ENCODE measurements at regions not wholly inside any gene's neighbourhood (a gene's known extent, or its start where the extent isn't known, plus 50 kb on each side); places are given as distances from the start of the nearest gene placed in this dataset.

- peaks cover 5% of the 10 kb centered on the region for H3K36me3 Mint-ChIP-seq (ENCODE audit: low read depth)
- H3K36me3 ChIP-seq (ENCODE audit: control insufficient read depth, insufficient read depth, low read length) = no peaks in the 10 kb centered on the region
- 93 to 100% methylated on average over 2 to 4 of the region's 4 CpGs for WGBS, 2 experiments (ENCODE audit: insufficient coverage in 1 of 2, insufficient read length in 1 of 2)
- H3K4me3 Mint-ChIP-seq = no peak overlapping the region
- no peak overlapping the region for H3K9ac ChIP-seq (ENCODE audit: extremely low read depth, low read length, poor library complexity, severe bottlenecking)
- H3K4me3 ChIP-seq (ENCODE audit: low read length) = peak overlapping the region; percentile 56
- peaks cover 51% of the 10 kb centered on the region for H3K9me3 ChIP-seq (ENCODE audit: control insufficient read depth, low read length)
- H3K9me3 Mint-ChIP-seq = peaks cover 36% of the 10 kb centered on the region
- no peaks in the 10 kb centered on the region for H3K27me3 Mint-ChIP-seq (ENCODE audit: insufficient read depth)
- H3K27me3 ChIP-seq (ENCODE audit: control insufficient read depth, insufficient read depth, low read length, poor library complexity, severe bottlenecking) = no peaks in the 10 kb centered on the region
- H3K4me1 ChIP-seq (ENCODE audit: control insufficient read depth, insufficient read depth, low read length) = peaks cover 6% of the 10 kb centered on the region
- no peak for DNase-seq
- no peak overlapping the region for H3K27ac ChIP-seq (ENCODE audit: low read depth, low read length)
- no peak overlapping the region for H3K27ac Mint-ChIP-seq
- H3K4me1 Mint-ChIP-seq = peaks cover 28% of the 10 kb centered on the region
- TF ChIP-seq CTCF (conservative IDR thresholded peaks at IDR 0.05) = no peak
Measured at GRCh38 chr16:73739049-73739769, 557.4 kb upstream of the PSMD7 start.

GRCh38 chr16:73738266-73738665 is 558.3 kb upstream of the PSMD7 start:
- Mint-ChIP-seq H3K4me1 (peaks cover 26% of the 10 kb centered on the region), H3K27me3 (ENCODE audit: insufficient read depth) (no peaks in the 10 kb centered on the region), H3K27ac (no peak overlapping the region), H3K4me3 (peak overlapping the region; percentile 8), H3K36me3 (ENCODE audit: low read depth) (peaks cover 5% of the 10 kb centered on the region), H3K9me3 (peaks cover 43% of the 10 kb centered on the region)
- Histone ChIP-seq H3K9me3 (ENCODE audit: control insufficient read depth, low read length) (peaks cover 60% of the 10 kb centered on the region), H3K4me1 (ENCODE audit: control insufficient read depth, insufficient read depth, low read length) (peaks cover 6% of the 10 kb centered on the region), H3K27me3 (ENCODE audit: control insufficient read depth, insufficient read depth, low read length, poor library complexity, severe bottlenecking) (no peaks in the 10 kb centered on the region), H3K27ac (ENCODE audit: low read depth, low read length) (no peak overlapping the region), H3K36me3 (ENCODE audit: control insufficient read depth, insufficient read depth, low read length) (no peaks in the 10 kb centered on the region), H3K4me3 (ENCODE audit: low read length) (peak overlapping the region; percentile 26), H3K9ac (ENCODE audit: extremely low read depth, low read length, poor library complexity, severe bottlenecking) (no peak overlapping the region)
- WGBS, 2 experiments (ENCODE audit: insufficient coverage in 1 of 2, insufficient read length in 1 of 2) = 82 to 88% methylated on average over 3 to 4 of the region's 4 CpGs
- DNase-seq = no peak
- TF ChIP-seq CTCF (conservative IDR thresholded peaks at IDR 0.05) = no peak

- TF ChIP-seq CTCF (conservative IDR thresholded peaks at IDR 0.05) = no peak
- H3K4me3 Mint-ChIP-seq = peak overlapping the region; percentile 8
- Histone ChIP-seq H3K36me3 (ENCODE audit: control insufficient read depth, insufficient read depth, low read length) (no peaks in the 10 kb centered on the region), H3K9ac (ENCODE audit: extremely low read depth, low read length, poor library complexity, severe bottlenecking) (no peak overlapping the region), H3K4me1 (ENCODE audit: control insufficient read depth, insufficient read depth, low read length) (peaks cover 6% of the 10 kb centered on the region), H3K27ac (ENCODE audit: low read depth, low read length) (no peak overlapping the region), H3K9me3 (ENCODE audit: control insufficient read depth, low read length) (peaks cover 66% of the 10 kb centered on the region), H3K4me3 (ENCODE audit: low read length) (peak overlapping the region; percentile 26), H3K27me3 (ENCODE audit: control insufficient read depth, insufficient read depth, low read length, poor library complexity, severe bottlenecking) (no peaks in the 10 kb centered on the region)
- peaks cover 26% of the 10 kb centered on the region for H3K4me1 Mint-ChIP-seq
- DNase-seq = no peak
- peaks cover 48% of the 10 kb centered on the region for H3K9me3 Mint-ChIP-seq
- peaks cover 6% of the 10 kb centered on the region for H3K36me3 Mint-ChIP-seq (ENCODE audit: low read depth)
- no peak overlapping the region for H3K27ac Mint-ChIP-seq
- 43 to 50% methylated on average over 1 to 2 of the region's 3 CpGs for WGBS, 2 experiments (ENCODE audit: insufficient coverage in 1 of 2, insufficient read length in 1 of 2)
- H3K27me3 Mint-ChIP-seq (ENCODE audit: insufficient read depth) = no peaks in the 10 kb centered on the region
Measured at GRCh38 chr16:73737637-73738036, 559.0 kb upstream of the PSMD7 start.

Data from endodermal cell (in vitro differentiated cells).